Activated T-helper 1 cell treated with anti-CD3 and anti-CD28 coated beads, Interleukin-12 subunit alpha, Interleukin-12 subunit beta, Interleukin-2, Interleukin-4 antibody, amounts not matched to agents 30 ng/mL and 10 ng/mL and 1 ng/mL, durations not matched to agents 14 hours and 24 hours and 36 hours (primary cell): ENCODE measurements at regions not wholly inside any gene's neighbourhood (a gene's known extent, or its start where the extent isn't known, plus 50 kb on each side); places are given as distances from the start of the nearest gene placed in this dataset.
"Not testable (repeated sequence)": the region's sequence is repeated elsewhere in the genome, so short reads cannot be mapped to it uniquely, and the experiment has no call there.

Experiments
- DNase-seq: peaks from one replicate; pipeline ENCODE4 v3.0.0; 2021; ENCODE audit warnings: low spot score
- H3K27ac Mint-ChIP-seq: one replicate; pipeline ENCODE4 v1.8.0; 2021; ENCODE audit warnings: mild to moderate bottlenecking, mixed read lengths
- H3K27me3 Mint-ChIP-seq: one replicate; pipeline ENCODE4 v1.8.0; 2022; ENCODE audit warnings: mild to moderate bottlenecking, moderate library complexity, mixed read lengths; ENCODE audit not compliant: insufficient read depth
- H3K36me3 Mint-ChIP-seq: one replicate; pipeline ENCODE4 v1.8.0; 2021; ENCODE audit warnings: low read depth, mixed read lengths
- H3K4me1 Mint-ChIP-seq: one replicate; pipeline ENCODE4 v1.8.0; 2021; ENCODE audit warnings: low read depth, mixed read lengths
- H3K4me3 Mint-ChIP-seq: one replicate; pipeline ENCODE4 v1.8.0; 2021; ENCODE audit warnings: mild to moderate bottlenecking, moderate library complexity, mixed read lengths
- H3K9me3 Mint-ChIP-seq: one replicate; pipeline ENCODE4 v1.8.0; 2021; ENCODE audit warnings: mixed read lengths
- intact Hi-C: fragments of 100-400 bp; cut with micrococcal nuclease; formaldehyde crosslinking; loops from one replicate; pipeline ENCODE4 v1.15.1; 2024

GRCh38 chr1:209173796-209174195 is 409.7 kb upstream of the CAMK1G start:
- H3K9me3 Mint-ChIP-seq, DNase-seq, H3K4me1 Mint-ChIP-seq, intact Hi-C loops, H3K27me3 Mint-ChIP-seq, H3K36me3 Mint-ChIP-seq, H3K4me3 Mint-ChIP-seq, H3K27ac Mint-ChIP-seq: not testable (repeated sequence)

DNA sequence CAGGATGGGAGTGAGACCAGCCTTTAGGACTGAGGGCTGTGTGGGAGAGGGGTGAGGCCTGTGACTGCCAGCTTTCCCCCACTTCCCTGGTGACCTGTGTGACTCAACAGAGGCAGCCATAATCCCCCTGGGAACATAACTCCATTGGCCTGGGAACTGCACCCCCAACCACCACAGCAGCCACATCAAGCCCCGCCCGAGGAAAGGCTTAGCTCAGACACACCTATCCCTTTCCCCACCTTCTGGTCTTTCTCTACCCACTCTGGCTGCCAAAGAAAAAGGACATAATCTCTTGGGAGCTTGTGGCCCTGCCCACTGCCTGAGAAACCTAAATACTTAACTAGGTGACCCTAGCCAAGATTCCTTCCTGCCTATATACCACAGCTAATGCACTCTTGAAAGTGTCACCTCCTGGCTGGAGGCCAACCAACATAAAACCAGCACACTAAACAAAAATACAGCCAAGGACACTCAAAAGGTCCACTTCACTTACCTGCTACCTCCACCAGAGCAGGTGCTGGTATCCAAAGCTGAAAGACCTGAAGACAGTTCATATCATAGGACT is 406.6 kb upstream of the CAMK1G start:
- intact Hi-C loops = no loop called here
- no peaks in the 10 kb centered on the region for H3K36me3 Mint-ChIP-seq
- no peaks in the 10 kb centered on the region for H3K4me1 Mint-ChIP-seq
- peaks cover 4% of the 10 kb centered on the region for H3K9me3 Mint-ChIP-seq
- no peak for DNase-seq
- no peaks in the 10 kb centered on the region for H3K27me3 Mint-ChIP-seq
- H3K27ac Mint-ChIP-seq = no peak overlapping the region
- no peak overlapping the region for H3K4me3 Mint-ChIP-seq

DNA sequence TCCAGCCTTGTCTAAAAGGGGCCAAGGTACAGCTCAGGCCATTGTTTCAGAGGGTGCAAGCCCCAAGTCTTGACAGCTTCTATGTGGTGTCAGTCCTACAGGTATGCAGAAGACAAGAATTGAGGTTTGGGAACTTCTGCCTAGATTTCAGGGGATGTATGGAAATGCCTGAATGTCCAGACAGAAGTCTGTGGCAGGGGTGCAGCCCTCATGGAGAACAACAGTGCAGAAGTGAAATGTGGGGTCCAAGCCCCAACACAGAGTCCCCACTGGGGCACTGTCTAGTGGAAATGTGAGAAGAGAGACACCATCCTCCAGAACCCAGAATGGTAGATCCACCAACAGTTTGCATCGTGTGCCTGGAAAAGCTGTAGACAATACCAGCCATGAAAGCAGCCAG is 400.3 kb upstream of the CAMK1G start:
- Mint-ChIP-seq H3K4me1 (no peaks in the 10 kb centered on the region), H3K4me3 (no peak overlapping the region), H3K27ac (no peak overlapping the region), H3K36me3 (no peaks in the 10 kb centered on the region), H3K9me3 (peaks cover 11% of the 10 kb centered on the region), H3K27me3 (no peaks in the 10 kb centered on the region)
- intact Hi-C loops = no loop called here
- DNase-seq = no peak

- H3K4me1 Mint-ChIP-seq = no peaks in the 10 kb centered on the region
- intact Hi-C loops = no loop called here
- peaks cover 11% of the 10 kb centered on the region for H3K9me3 Mint-ChIP-seq
- H3K27ac Mint-ChIP-seq = no peak overlapping the region
- no peaks in the 10 kb centered on the region for H3K27me3 Mint-ChIP-seq
- no peaks in the 10 kb centered on the region for H3K36me3 Mint-ChIP-seq
- no peak overlapping the region for H3K4me3 Mint-ChIP-seq
- no peak for DNase-seq
Observed at GRCh38 chr1:209187589-209187988, 395.9 kb upstream of the CAMK1G start.

GRCh38 chr1:209190591-209191261 is 392.8 kb upstream of the CAMK1G start:
- Mint-ChIP-seq H3K36me3 (no peaks in the 10 kb centered on the region), H3K27ac (no peak overlapping the region), H3K9me3 (no peaks in the 10 kb centered on the region), H3K27me3 (no peaks in the 10 kb centered on the region), H3K4me3 (no peak overlapping the region), H3K4me1 (no peaks in the 10 kb centered on the region)
- intact Hi-C loops = no loop called here
- no peak for DNase-seq

DNA sequence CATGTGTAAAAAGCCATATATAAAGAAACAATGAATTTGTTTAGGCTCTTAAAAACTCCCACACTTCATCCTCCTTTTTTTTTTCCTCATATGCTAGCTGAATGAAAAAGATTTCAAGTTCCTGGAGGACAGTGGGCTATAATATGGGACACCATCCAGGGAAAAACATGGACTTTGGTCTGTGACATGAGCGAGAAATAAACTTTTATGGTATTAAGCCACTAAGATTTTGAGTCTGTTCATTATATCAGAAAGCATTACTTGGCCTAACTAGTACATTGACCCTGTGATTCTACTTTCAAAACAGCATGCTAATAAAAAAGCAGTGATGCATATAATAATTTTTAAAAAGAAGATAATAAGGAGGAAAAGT is 392.3 kb upstream of the CAMK1G start:
- no peak overlapping the region for H3K4me3 Mint-ChIP-seq
- no peaks in the 10 kb centered on the region for H3K27me3 Mint-ChIP-seq
- intact Hi-C loops = no loop called here
- no peaks in the 10 kb centered on the region for H3K4me1 Mint-ChIP-seq
- peaks cover 5% of the 10 kb centered on the region for H3K9me3 Mint-ChIP-seq
- no peak overlapping the region for H3K27ac Mint-ChIP-seq
- H3K36me3 Mint-ChIP-seq = no peaks in the 10 kb centered on the region
- DNase-seq = no peak

GRCh38 chr1:209196140-209196539 is 387.4 kb upstream of the CAMK1G start:
- Mint-ChIP-seq H3K27me3 (no peaks in the 10 kb centered on the region), H3K4me3 (no peak overlapping the region), H3K9me3 (peaks cover 15% of the 10 kb centered on the region), H3K36me3 (no peaks in the 10 kb centered on the region), H3K27ac (no peak overlapping the region), H3K4me1 (no peaks in the 10 kb centered on the region)
- intact Hi-C loops = no loop called here
- DNase-seq = no peak

DNA sequence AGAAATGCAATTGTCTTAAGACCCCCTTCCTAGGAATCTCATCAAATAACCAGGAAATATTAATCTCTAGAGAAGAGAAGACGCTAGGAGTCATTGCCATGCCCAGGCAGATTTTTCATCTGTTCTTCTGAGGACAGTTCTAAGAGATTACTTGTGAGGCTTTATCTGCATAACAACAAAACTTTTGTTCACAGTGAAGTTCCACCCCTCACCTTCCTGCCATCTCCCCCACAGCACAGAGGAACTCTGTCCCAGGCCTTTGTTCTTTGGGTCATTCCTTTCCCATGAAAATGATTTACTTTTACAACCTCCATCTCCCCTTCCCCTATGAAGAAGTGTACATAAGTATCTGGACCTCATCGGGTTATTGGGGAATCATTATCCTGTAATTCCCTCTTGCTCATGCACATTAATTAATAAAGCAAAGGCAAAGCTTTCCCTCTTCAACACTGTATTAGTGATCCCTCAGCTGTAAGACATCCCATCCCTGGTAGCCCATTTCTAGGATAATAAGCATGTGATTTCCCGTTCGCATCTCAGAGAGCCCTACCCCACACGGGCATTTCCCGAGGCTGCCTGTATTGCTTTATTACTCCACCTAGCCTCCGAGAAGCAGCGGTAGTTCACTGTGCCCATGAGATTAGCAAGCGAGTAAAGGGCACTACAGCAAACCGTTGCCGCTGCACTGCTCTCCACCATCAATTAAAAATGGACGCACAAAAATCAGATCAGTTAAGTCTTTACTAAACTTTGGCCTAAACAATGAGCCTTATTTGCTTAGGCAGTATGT is 384.4 kb upstream of the CAMK1G start:
- no peak for DNase-seq
- no peaks in the 10 kb centered on the region for H3K27me3 Mint-ChIP-seq
- peaks cover 15% of the 10 kb centered on the region for H3K9me3 Mint-ChIP-seq
- no peak overlapping the region for H3K27ac Mint-ChIP-seq
- H3K36me3 Mint-ChIP-seq = no peaks in the 10 kb centered on the region
- H3K4me3 Mint-ChIP-seq = no peak overlapping the region
- intact Hi-C loops = no loop called here
- no peaks in the 10 kb centered on the region for H3K4me1 Mint-ChIP-seq

DNA sequence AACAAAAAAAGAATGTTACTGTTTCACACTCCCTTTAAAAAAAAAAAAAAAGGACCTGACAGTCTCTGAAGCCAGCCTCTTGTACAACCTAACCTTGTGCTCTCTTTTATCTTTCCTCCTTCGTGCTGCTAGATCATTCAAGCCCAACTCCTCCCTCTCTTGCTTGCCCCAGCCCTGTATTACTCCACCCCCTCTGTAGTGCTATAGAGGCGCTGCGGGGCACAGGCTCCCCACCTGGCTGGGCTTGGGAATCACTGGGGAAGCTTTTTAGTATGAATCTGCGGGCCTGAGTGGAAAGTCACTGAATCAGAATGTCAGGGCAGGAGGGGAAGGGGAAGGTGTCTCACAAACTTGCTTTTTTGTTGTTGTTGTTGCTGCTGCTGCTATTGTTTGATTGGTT is 383.7 kb upstream of the CAMK1G start:
- intact Hi-C loops = loop anchor here (5.0 kb wide), 1 partner anchor 152 kb away; no protein-coding TSS in a partner anchor
- Mint-ChIP-seq H3K27me3 (no peaks in the 10 kb centered on the region), H3K4me3 (no peak overlapping the region)

DNA sequence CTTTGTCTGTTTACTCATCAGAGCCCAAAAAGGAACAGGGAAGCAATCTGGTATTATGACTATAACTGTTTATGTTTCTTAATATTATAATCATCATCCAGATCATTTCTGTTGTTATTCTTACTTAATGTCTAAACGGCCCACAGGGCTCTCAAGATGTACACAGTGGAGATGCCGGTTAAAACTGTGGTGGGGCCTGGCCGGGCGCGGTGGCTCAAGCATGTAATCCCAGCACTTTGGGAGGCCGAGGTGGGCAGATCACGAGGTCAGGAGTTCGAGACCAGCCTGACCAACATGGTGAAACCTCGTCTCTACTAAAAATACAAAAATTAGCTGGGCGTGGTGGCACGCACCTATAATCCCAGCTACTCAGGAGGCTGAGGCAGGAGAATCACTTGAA is 381.2 kb upstream of the CAMK1G start:
- not testable (repeated sequence) for H3K27ac Mint-ChIP-seq, H3K9me3 Mint-ChIP-seq, DNase-seq, H3K36me3 Mint-ChIP-seq, H3K4me3 Mint-ChIP-seq, H3K4me1 Mint-ChIP-seq
- intact Hi-C loops = loop anchor here (2.0 to 5.0 kb wide), 2 partner anchors 46 to 150 kb away; no protein-coding TSS in a partner anchor
- H3K27me3 Mint-ChIP-seq = peaks cover 15% of the 10 kb centered on the region

More for the DNA sequence above, 383.7 kb upstream of the CAMK1G start:
- Mint-ChIP-seq H3K27ac (no peak overlapping the region), H3K4me1 (no peaks in the 10 kb centered on the region), H3K36me3 (no peaks in the 10 kb centered on the region), H3K9me3 (peaks cover 15% of the 10 kb centered on the region)
- DNase-seq = no peak

DNA sequence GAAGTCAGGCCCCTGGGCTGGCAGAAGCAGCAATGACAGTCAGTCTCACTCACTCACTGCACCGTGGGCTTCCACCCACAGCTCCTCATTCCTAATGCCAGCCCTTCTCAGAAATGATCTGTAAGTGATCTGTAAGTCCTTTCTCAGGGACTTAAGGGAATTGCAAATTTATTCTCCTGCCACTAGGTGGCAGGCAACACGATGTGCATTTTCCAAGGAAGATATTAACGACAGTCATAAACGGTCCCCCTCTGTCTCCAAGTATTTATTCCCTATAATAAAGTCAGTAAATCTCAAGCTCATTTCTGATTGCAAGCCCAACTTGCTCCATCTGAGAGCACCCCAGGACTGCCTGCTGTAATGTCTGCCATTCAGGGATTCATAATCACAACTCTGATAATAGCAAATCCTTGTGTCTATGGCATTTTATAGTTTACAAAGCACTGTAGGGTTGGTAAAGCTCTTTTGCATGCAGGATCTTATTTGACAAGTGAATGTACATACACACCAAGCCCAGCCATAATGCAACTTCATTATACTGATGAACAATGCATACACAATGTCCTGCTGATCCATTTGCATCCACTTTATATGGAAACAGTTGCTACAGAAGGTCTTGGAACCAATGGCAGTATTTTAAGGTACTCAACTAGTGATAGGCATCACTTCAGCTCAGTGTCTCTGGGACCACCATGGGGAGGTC is 380.5 kb upstream of the CAMK1G start:
- no peaks in the 10 kb centered on the region for H3K9me3 Mint-ChIP-seq
- no peak for DNase-seq
- H3K4me3 Mint-ChIP-seq = no peak overlapping the region
- H3K4me1 Mint-ChIP-seq = no peaks in the 10 kb centered on the region
- peaks cover 21% of the 10 kb centered on the region for H3K27me3 Mint-ChIP-seq
- no peak overlapping the region for H3K27ac Mint-ChIP-seq
- no peaks in the 10 kb centered on the region for H3K36me3 Mint-ChIP-seq
- intact Hi-C loops = loop anchor here (1.0 to 5.0 kb wide), 3 partner anchors 46 to 363 kb away; no protein-coding TSS in a partner anchor

GRCh38 chr1:209203533-209203895 is 380.0 kb upstream of the CAMK1G start:
- H3K27ac Mint-ChIP-seq = no peak overlapping the region
- H3K36me3 Mint-ChIP-seq = no peaks in the 10 kb centered on the region
- DNase-seq = no peak
- intact Hi-C loops = loop anchor here (1.0 to 5.0 kb wide), 3 partner anchors 45 to 363 kb away; no protein-coding TSS in a partner anchor
- H3K4me1 Mint-ChIP-seq = no peaks in the 10 kb centered on the region
- peaks cover 24% of the 10 kb centered on the region for H3K27me3 Mint-ChIP-seq
- no peaks in the 10 kb centered on the region for H3K9me3 Mint-ChIP-seq
- no peak overlapping the region for H3K4me3 Mint-ChIP-seq

- Mint-ChIP-seq H3K4me1 (no peaks in the 10 kb centered on the region), H3K4me3 (no peak overlapping the region), H3K9me3 (no peaks in the 10 kb centered on the region), H3K36me3 (no peaks in the 10 kb centered on the region), H3K27me3 (peaks cover 37% of the 10 kb centered on the region), H3K27ac (no peak overlapping the region)
- no peak for DNase-seq
- intact Hi-C loops = no loop called here
Observed at GRCh38 chr1:209205039-209205438, 378.5 kb upstream of the CAMK1G start.
